ENCODE measurements at regions not wholly inside any gene's neighbourhood (a gene's known extent, or its start where the extent isn't known, plus 50 kb on each side); places are given as distances from the start of the nearest gene placed in this dataset.

DNA sequence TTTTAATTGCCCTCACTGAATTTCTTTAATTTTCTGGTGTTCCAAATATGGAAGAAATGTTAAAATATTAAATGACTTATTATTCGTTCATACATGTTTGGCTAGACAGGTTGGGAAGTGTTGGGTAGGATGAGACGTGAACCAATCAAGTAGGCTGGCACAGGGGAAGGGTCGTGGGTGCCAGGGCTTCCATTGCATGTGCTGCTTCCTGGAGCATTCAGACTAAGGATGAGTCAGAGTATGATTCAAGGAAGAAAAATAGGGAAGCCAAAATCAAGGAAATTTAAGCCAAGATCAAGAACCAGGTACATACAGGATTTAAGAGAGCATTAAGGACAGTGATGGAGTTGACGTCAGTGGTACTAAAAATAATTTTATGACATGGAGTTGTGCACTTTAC, 2068.0 kb downstream of the MAT2B start:
- H3K27me3 Mint-ChIP-seq: no peaks in the 10 kb centered on the region
- H3K36me3 Mint-ChIP-seq: no peaks in the 10 kb centered on the region
- no peak for DNase-seq
- H3K9me3 Mint-ChIP-seq: peaks cover 4% of the 10 kb centered on the region
- no peak overlapping the region for H3K27ac Mint-ChIP-seq
- H3K4me1 Mint-ChIP-seq: no peaks in the 10 kb centered on the region
- no peak overlapping the region for H3K4me3 Mint-ChIP-seq

- Mint-ChIP-seq H3K27me3 (no peaks in the 10 kb centered on the region), H3K4me3 (no peak overlapping the region), H3K9me3 (peaks cover 5% of the 10 kb centered on the region), H3K36me3 (no peaks in the 10 kb centered on the region), H3K4me1 (no peaks in the 10 kb centered on the region), H3K27ac (no peak overlapping the region)
- DNase-seq: no peak
Observed at GRCh38 chr5:165574100-165574499, 2068.7 kb downstream of the MAT2B start.

DNA sequence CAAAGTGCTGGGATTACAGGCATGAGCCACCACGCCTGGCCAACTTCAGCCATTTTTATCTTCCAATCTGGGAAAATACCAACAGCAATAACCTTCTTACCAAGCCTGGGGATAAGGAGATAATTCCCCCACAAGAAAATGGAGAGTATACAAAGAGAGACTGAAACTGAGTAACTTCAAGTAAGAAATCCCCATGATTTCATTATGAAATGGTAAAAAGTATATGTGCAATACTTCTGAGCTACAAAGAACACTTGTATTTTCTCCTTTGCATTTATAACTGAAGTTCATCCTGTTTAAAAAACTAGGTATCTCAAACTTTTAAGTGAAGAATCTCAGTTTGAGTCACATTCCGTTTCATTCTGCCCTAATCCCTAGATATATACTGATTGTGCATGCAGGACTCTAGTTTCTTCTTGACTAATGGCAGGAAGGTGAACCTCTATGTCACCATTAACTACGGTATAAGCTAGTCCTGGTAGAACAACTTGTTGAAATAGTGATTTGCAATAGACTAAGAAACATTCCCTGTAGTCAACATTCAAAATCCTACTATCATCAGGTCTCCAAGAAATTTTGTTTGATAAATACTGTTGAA, 2071.4 kb downstream of the MAT2B start:
- DNase-seq: no peak
- no peaks in the 10 kb centered on the region for H3K36me3 Mint-ChIP-seq
- no peak overlapping the region for H3K27ac Mint-ChIP-seq
- H3K4me1 Mint-ChIP-seq: no peaks in the 10 kb centered on the region
- H3K9me3 Mint-ChIP-seq: peaks cover 7% of the 10 kb centered on the region
- H3K27me3 Mint-ChIP-seq: no peaks in the 10 kb centered on the region
- no peak overlapping the region for H3K4me3 Mint-ChIP-seq

DNA sequence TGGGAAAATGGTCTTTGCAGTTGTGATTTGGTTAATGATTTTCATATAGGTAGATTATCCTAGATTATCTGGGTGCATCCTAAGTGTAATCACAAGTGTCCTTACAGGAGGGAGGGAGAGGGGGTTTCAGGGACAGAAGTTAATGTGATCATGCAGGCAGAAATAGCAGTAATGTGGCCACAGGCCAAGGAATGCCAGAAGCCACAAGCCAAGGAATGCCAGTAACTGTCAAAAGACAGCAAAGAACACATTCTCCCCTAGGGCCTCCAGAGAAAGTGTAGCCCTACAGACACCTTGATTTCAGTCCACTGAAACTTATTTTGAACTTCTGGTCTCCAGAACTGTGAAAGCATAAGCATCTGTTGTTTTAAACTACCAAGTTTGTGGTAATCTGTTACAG, 2074.5 kb downstream of the MAT2B start:
- no peaks in the 10 kb centered on the region for H3K4me1 Mint-ChIP-seq
- no peaks in the 10 kb centered on the region for H3K27me3 Mint-ChIP-seq
- H3K4me3 Mint-ChIP-seq: no peak overlapping the region
- DNase-seq: no peak
- peaks cover 7% of the 10 kb centered on the region for H3K9me3 Mint-ChIP-seq
- no peak overlapping the region for H3K27ac Mint-ChIP-seq
- H3K36me3 Mint-ChIP-seq: no peaks in the 10 kb centered on the region

GRCh38 chr5:165594693-165595092, 2089.3 kb downstream of the MAT2B start:
- no peak overlapping the region for H3K4me3 Mint-ChIP-seq
- no peaks in the 10 kb centered on the region for H3K27me3 Mint-ChIP-seq
- peaks cover 2% of the 10 kb centered on the region for H3K9me3 Mint-ChIP-seq
- no peak overlapping the region for H3K27ac Mint-ChIP-seq
- H3K36me3 Mint-ChIP-seq: no peaks in the 10 kb centered on the region
- DNase-seq: no peak
- no peaks in the 10 kb centered on the region for H3K4me1 Mint-ChIP-seq

DNA sequence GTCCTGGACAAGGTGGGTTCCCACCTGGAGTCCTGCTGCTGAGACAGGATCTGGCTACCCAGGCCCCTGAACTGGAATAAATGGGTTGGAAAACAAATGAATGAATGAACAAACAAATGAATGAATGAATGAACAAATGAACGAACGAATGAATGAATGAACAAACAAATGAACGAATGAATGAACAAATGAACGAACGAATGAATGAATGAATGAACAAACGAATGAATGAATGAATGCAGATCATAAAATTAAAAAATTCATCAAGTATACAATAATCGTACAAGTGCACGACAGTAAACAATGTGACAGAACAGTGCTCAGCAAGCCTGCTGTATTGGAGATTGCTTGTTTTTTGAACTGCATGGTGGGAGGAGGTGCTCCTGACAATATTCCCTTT, 2097.1 kb downstream of the MAT2B start:
- H3K9me3 Mint-ChIP-seq: peaks cover 4% of the 10 kb centered on the region

GRCh38 chr5:165607026-165607425, 2101.6 kb downstream of the MAT2B start:
- Mint-ChIP-seq H3K36me3 (no peaks in the 10 kb centered on the region), H3K4me3 (no peak overlapping the region), H3K4me1 (no peaks in the 10 kb centered on the region), H3K27ac (no peak overlapping the region), H3K9me3 (no peaks in the 10 kb centered on the region), H3K27me3 (no peaks in the 10 kb centered on the region)
- no peak for DNase-seq

More for the DNA sequence above, 2097.1 kb downstream of the MAT2B start:
- H3K4me1 Mint-ChIP-seq: no peaks in the 10 kb centered on the region
- H3K4me3 Mint-ChIP-seq: no peak overlapping the region
- no peaks in the 10 kb centered on the region for H3K27me3 Mint-ChIP-seq
- no peaks in the 10 kb centered on the region for H3K36me3 Mint-ChIP-seq
- H3K27ac Mint-ChIP-seq: no peak overlapping the region
- no peak for DNase-seq

DNA sequence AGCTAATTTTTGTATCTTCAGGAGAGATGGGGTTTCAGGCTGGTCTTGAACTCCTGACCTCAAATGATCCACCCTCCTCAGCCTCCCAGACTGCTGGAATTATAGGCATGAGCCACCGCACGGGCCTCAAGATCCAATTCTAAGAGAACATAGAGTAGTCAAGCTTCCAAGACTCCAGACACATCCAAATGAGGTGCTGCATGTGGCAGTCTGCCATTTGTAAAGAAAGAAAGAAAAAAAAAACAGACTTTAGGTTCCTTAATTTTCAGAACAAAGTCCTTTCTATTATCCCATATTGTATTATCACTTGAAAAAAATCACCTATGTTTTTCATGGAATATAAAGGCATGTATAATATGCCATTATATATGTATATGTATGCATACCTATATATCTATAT, 2104.5 kb downstream of the MAT2B start:
- H3K9me3 Mint-ChIP-seq: no peaks in the 10 kb centered on the region
- no peaks in the 10 kb centered on the region for H3K27me3 Mint-ChIP-seq
- H3K4me1 Mint-ChIP-seq: no peaks in the 10 kb centered on the region
- no peak overlapping the region for H3K27ac Mint-ChIP-seq
- no peak overlapping the region for H3K4me3 Mint-ChIP-seq
- no peaks in the 10 kb centered on the region for H3K36me3 Mint-ChIP-seq
- DNase-seq: no peak

DNA sequence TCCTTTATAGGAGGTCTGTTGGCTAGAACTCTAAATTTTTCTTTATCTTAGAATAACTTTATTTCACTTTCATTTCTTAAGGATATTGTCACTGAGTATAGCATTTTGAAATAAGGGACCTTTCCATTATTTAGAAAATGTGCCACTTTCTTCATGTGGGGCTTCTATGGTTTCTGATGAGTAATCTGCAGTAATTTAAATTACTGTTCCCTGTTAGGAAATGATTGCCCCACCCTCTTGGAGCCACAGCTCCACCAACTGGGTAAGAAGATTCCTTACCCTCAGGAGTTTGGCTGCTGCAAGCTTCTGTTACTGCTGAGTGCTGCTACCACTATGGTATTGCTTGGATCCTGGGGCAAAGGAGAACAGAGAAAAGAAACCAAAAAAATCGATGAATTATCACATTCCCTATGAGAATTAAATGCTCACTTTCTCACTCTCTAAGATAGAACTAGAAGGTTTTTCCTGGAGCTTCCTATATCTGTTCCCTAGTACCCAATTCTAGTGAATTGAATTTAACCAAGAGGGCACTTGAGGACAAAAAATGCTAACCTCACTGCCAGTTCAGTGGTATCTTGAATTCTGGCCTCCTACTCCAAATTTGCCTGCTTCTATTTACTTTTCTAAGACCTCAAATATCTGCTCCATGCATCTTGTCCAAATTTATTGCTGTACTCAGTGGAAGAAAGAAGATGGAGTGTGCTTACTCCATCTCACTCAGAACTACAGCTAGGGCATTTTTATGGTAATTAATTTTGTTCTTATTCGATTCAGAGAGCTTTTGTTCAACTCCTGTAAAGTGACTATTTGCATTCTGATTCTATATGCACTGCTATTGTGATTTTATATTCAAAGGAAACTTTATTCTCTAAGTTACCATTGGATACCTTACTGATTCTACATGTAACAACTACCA, 2111.3 kb downstream of the MAT2B start:
- Mint-ChIP-seq H3K27me3 (no peaks in the 10 kb centered on the region), H3K4me3 (no peak overlapping the region), H3K36me3 (no peaks in the 10 kb centered on the region), H3K27ac (no peak overlapping the region), H3K4me1 (no peaks in the 10 kb centered on the region), H3K9me3 (peaks cover 7% of the 10 kb centered on the region)
- DNase-seq: no peak

GRCh38 chr5:165617491-165617890, 2112.1 kb downstream of the MAT2B start:
- no peaks in the 10 kb centered on the region for H3K36me3 Mint-ChIP-seq
- peaks cover 7% of the 10 kb centered on the region for H3K9me3 Mint-ChIP-seq
- no peak overlapping the region for H3K27ac Mint-ChIP-seq
- no peaks in the 10 kb centered on the region for H3K27me3 Mint-ChIP-seq
- no peak for DNase-seq
- no peak overlapping the region for H3K4me3 Mint-ChIP-seq
- no peaks in the 10 kb centered on the region for H3K4me1 Mint-ChIP-seq

DNA sequence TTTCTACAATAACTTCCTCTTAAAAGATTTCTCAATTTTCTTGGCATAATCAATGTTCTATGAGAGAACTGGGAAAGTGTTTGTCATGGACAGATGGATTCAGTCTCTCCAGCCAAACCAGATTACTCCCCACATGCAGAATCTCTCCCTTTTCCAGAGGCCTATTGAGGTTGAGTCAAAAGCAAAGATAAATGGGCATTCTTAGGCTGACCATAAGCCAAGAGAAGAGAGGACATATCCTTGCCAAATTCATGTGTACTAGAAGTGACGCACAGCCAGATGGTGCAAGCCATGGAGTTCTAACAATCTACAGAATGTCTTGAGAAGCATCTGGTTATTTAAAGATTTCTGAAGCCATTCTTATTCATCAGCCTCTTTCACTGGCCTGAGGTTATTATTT, 2115.0 kb downstream of the MAT2B start:
- Mint-ChIP-seq H3K9me3 (peaks cover 13% of the 10 kb centered on the region), H3K4me1 (no peaks in the 10 kb centered on the region), H3K27ac (no peak overlapping the region), H3K4me3 (no peak overlapping the region), H3K27me3 (no peaks in the 10 kb centered on the region), H3K36me3 (no peaks in the 10 kb centered on the region)
- DNase-seq: no peak

DNA sequence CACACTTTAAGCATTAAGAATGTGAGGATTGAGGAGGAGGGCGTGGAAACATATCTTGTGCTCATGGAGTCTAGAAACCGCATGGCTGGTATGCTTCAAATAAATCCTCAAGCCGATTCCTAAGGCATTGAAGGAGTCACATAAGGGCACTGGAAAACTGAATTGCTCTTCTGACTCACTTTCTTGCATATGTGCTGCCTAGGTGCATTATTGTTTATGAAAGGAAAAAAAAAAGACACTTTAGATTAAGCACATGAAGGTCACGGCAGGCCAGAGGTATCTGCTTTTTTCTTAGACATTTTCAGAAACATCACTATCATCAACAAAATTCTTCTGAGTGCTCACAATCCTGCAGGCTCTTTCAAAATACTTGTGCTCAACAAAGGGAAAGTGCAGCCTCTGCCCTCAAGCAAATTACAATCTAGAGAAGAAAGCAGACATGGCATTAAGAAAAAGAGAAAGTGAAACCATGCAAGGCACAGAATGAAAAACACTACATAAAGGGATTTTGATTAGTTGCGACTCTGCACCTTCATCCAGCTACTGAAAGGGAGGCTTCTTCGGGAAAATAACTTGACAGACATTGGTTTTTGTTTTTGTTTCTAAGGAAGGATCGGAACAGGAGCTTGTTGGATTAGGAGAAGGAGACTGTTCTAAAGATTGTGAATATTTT, 2117.6 kb downstream of the MAT2B start:
- Mint-ChIP-seq H3K27ac (no peak overlapping the region), H3K36me3 (no peaks in the 10 kb centered on the region), H3K4me3 (no peak overlapping the region)

DNA sequence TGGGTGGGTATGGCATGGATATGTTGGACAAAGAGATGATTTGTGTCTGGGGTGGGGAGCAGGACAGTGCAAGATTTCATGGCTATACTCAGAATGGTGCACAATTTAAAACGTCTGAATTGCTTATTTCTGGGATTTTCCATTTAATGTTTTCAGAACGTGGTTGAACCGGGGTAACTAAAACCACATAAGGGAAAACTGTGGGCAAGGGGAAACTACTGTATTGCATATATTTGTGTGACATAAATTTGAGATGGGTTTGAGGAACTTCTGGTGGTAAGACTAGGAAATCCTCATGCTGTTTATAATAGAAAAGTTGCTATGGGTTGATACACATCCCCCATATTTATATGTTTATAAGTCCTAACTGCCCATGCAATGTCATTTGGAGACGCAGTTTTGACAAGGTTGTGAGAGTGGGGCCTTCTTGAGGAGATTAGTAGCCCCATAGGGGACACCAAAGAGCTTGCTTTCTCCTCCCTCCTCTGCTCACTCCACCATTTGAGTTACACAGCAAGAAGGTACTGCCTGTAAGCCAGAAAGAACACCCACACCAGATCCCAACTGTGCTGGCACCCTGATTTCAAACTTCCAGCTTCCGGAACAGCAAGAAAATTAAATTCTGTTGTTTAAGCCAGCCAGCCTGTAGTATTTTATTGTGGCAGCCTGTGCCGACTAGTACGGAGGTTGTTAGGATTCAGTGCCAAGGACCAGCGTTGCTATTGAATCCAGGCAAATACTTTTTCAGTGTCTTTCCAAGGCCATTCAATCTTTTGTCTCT, 2118.9 kb downstream of the MAT2B start:
- no peak overlapping the region for H3K27ac Mint-ChIP-seq

More for the DNA sequence above, 2117.6 kb downstream of the MAT2B start:
- DNase-seq: no peak
- H3K9me3 Mint-ChIP-seq: peaks cover 12% of the 10 kb centered on the region
- H3K27me3 Mint-ChIP-seq: no peaks in the 10 kb centered on the region
- H3K4me1 Mint-ChIP-seq: no peaks in the 10 kb centered on the region

GRCh38 chr5:165626161-165626560, 2120.7 kb downstream of the MAT2B start:
- Mint-ChIP-seq H3K27me3 (no peaks in the 10 kb centered on the region), H3K4me1 (no peaks in the 10 kb centered on the region), H3K4me3 (no peak overlapping the region), H3K36me3 (no peaks in the 10 kb centered on the region), H3K27ac (no peak overlapping the region), H3K9me3 (peaks cover 10% of the 10 kb centered on the region)
- DNase-seq: no peak

More for the DNA sequence above, 2118.9 kb downstream of the MAT2B start:
- DNase-seq: no peak
- Mint-ChIP-seq H3K4me3 (no peak overlapping the region), H3K9me3 (peaks cover 12% of the 10 kb centered on the region), H3K4me1 (no peaks in the 10 kb centered on the region), H3K27me3 (no peaks in the 10 kb centered on the region), H3K36me3 (no peaks in the 10 kb centered on the region)

Measured in activated naive CD8-positive, alpha-beta T cell treated with anti-CD3 and anti-CD28 coated beads for 36 hours (primary cell).